Smooth muscle cell (in vitro differentiated cells): ENCODE measurements at regions not wholly inside any gene's neighbourhood (a gene's known extent, or its start where the extent isn't known, plus 50 kb on each side); places are given as distances from the start of the nearest gene placed in this dataset.
A peak's percentile ranks its signal among the peaks of the same experiment; 100 is the strongest.

ENCODE experiments used
- DNase-seq: peaks from one replicate; lab custom pipeline; 2025; ENCODE audit not compliant: unreplicated experiment; lab: John Stamatoyannopoulos, UW
- H2AFZ ChIP-seq: fragments of 200-600 bp; sonication (generic); 2 replicates; pipeline ENCODE4 v1.6.0; 2016; ENCODE audit warnings: antibody characterized with exemption, low read depth, mild to moderate bottlenecking
- H3F3A ChIP-seq: fragments of 200-600 bp; sonication (generic); 2 replicates; pipeline ENCODE4 v1.6.0; 2017; ENCODE audit warnings: antibody characterized with exemption, low read depth
- H3K27ac ChIP-seq: fragments of 200-600 bp; sonication (generic); 2 replicates; pipeline ENCODE4 v1.5.1; 2016; ENCODE audit warnings: low read depth, mild to moderate bottlenecking
- H3K27me3 ChIP-seq: fragments of 200-600 bp; sonication (generic); 2 replicates; pipeline ENCODE4 v1.6.1; 2016; ENCODE audit warnings: low read depth, mild to moderate bottlenecking
- H3K36me3 ChIP-seq: fragments of 200-600 bp; sonication (generic); 2 replicates; pipeline ENCODE4 v1.5.1; 2016; ENCODE audit warnings: low read depth
- H3K4me1 ChIP-seq: fragments of 200-600 bp; sonication (generic); 2 replicates; pipeline ENCODE4 v1.5.1; 2016; ENCODE audit warnings: low read depth
- H3K4me2 ChIP-seq: fragments of 200-600 bp; sonication (generic); 2 replicates; pipeline ENCODE4 v1.6.0; 2016; ENCODE audit warnings: mild to moderate bottlenecking
- H3K4me3 ChIP-seq: fragments of 200-600 bp; sonication (generic); 2 replicates; pipeline ENCODE4 v1.5.1; 2016; ENCODE audit warnings: mild to moderate bottlenecking
- H3K79me2 ChIP-seq: fragments of 200-600 bp; sonication (generic); 2 replicates; pipeline ENCODE4 v1.6.0; 2016; ENCODE audit warnings: low read depth, mild to moderate bottlenecking
- H3K9ac ChIP-seq: fragments of 200-600 bp; sonication (generic); 2 replicates; pipeline ENCODE4 v1.6.0; 2016; ENCODE audit warnings: low read depth
- H3K9me3 ChIP-seq: fragments of 200-600 bp; sonication (generic); replicated peaks from 2 replicates; pipeline ENCODE4 v1.5.1; 2016; ENCODE audit warnings: low read depth
- H4K20me1 ChIP-seq: fragments of 200-600 bp; sonication (generic); 2 replicates; pipeline ENCODE4 v1.6.0; 2016; ENCODE audit warnings: low read depth
- CTCF ChIP-seq: fragments of 200-600 bp; sonication (generic); IDR thresholded peaks from 2 replicates; pipeline ENCODE4 v1.5.1; 2017; ENCODE audit warnings: borderline replicate concordance, mild to moderate bottlenecking, antibody characterized with exemption; ENCODE audit not compliant: insufficient read depth, poor library complexity, severe bottlenecking
- WGBS: methylation state at CpG from one replicate; pipeline ENCODE4 v1.1.7; 2016; ENCODE audit warnings: low lambda C conversion rate; 5-methylcytosine and 5-hydroxymethylcytosine counted together

GRCh38 chr3:31079689-31080088 is 185.2 kb upstream of the GADL1 start:
- TF ChIP-seq CTCF, result no peak

GRCh38 chr3:31081018-31081662 is 186.7 kb upstream of the GADL1 start:
- Histone ChIP-seq H3K4me3 (no peak overlapping the region), H3K9me3 (no peaks in the 10 kb centered on the region), H3K79me2 (no peaks in the 10 kb centered on the region), H3K27me3 (no peaks in the 10 kb centered on the region), H3K4me1 (peaks cover 12% of the 10 kb centered on the region), H2AFZ (no peak overlapping the region), H3F3A (peaks cover 8% of the 10 kb centered on the region), H3K9ac (no peak overlapping the region), H3K36me3 (no peaks in the 10 kb centered on the region), H3K4me2 (no peak overlapping the region), H4K20me1 (no peaks in the 10 kb centered on the region), H3K27ac (no peak overlapping the region)
- DNase-seq, result no peak
- 85% methylated on average over 2 of the region's 2 CpGs for WGBS
- TF ChIP-seq CTCF, result no peak

More at GRCh38 chr3:31079689-31080088, 185.2 kb upstream of the GADL1 start:
- no peaks in the 10 kb centered on the region for H3K36me3 ChIP-seq
- no peak for DNase-seq
- H3K4me2 ChIP-seq, result peak overlapping the region; percentile 8
- H2AFZ ChIP-seq, result no peak overlapping the region
- H3K27ac ChIP-seq, result no peak overlapping the region
- peaks cover 15% of the 10 kb centered on the region for H3K4me1 ChIP-seq
- WGBS, result 86% methylated on average over 4 of the region's 4 CpGs
- no peaks in the 10 kb centered on the region for H3K9me3 ChIP-seq
- H3K9ac ChIP-seq, result no peak overlapping the region
- peaks cover 19% of the 10 kb centered on the region for H3F3A ChIP-seq
- H3K79me2 ChIP-seq, result no peaks in the 10 kb centered on the region
- no peak overlapping the region for H3K4me3 ChIP-seq
- no peaks in the 10 kb centered on the region for H3K27me3 ChIP-seq
- no peaks in the 10 kb centered on the region for H4K20me1 ChIP-seq

GRCh38 chr3:31086148-31086547 is 191.7 kb upstream of the GADL1 start:
- Histone ChIP-seq H3F3A (no peaks in the 10 kb centered on the region), H4K20me1 (no peaks in the 10 kb centered on the region), H3K36me3 (no peaks in the 10 kb centered on the region), H3K4me3 (no peak overlapping the region), H3K27ac (no peak overlapping the region), H3K4me1 (no peaks in the 10 kb centered on the region), H3K27me3 (no peaks in the 10 kb centered on the region), H3K4me2 (no peak overlapping the region), H2AFZ (no peak overlapping the region), H3K9ac (no peak overlapping the region), H3K79me2 (no peaks in the 10 kb centered on the region), H3K9me3 (no peaks in the 10 kb centered on the region)
- TF ChIP-seq CTCF, result no peak
- DNase-seq, result no peak

GRCh38 chr3:31086698-31087097 is 192.2 kb upstream of the GADL1 start:
- TF ChIP-seq CTCF, result no peak
- no peaks in the 10 kb centered on the region for H3K9me3 ChIP-seq
- H3K27me3 ChIP-seq, result no peaks in the 10 kb centered on the region
- H3K4me2 ChIP-seq, result no peak overlapping the region
- no peak overlapping the region for H3K4me3 ChIP-seq
- no peak overlapping the region for H3K27ac ChIP-seq
- H2AFZ ChIP-seq, result no peak overlapping the region
- H3K79me2 ChIP-seq, result no peaks in the 10 kb centered on the region
- no peak for DNase-seq
- no peak overlapping the region for H3K9ac ChIP-seq
- H3K4me1 ChIP-seq, result no peaks in the 10 kb centered on the region
- H3F3A ChIP-seq, result no peaks in the 10 kb centered on the region
- no peaks in the 10 kb centered on the region for H3K36me3 ChIP-seq
- H4K20me1 ChIP-seq, result no peaks in the 10 kb centered on the region
